ENCODE measurements at regions not wholly inside any gene's neighbourhood (a gene's known extent, or its start where the extent isn't known, plus 50 kb on each side); places are given as distances from the start of the nearest gene placed in this dataset.

- H3K4me3 ChIP-seq (replicated peaks; ENCODE audit: low read depth, low read length) = no peak overlapping the region
- TF ChIP-seq CTCF (IDR thresholded peaks at IDR 0.05; ENCODE audit: insufficient read depth, low read length, poor library complexity, severe bottlenecking) = no peak
- H3K36me3 ChIP-seq (ENCODE audit: control insufficient read depth, insufficient read depth, low read length) = no peaks in the 10 kb centered on the region
- no peaks in the 10 kb centered on the region for H3K27me3 ChIP-seq (replicated peaks; ENCODE audit: control insufficient read depth, insufficient read depth, low read length)
- no peak for DNase-seq (ENCODE audit: extremely low read depth, insufficient read length)
Measured at GRCh38 chr4:144302704-144303536, 162.4 kb upstream of the GYPA start.

- no peak for TF ChIP-seq CTCF (IDR thresholded peaks at IDR 0.05; ENCODE audit: insufficient read depth, low read length, poor library complexity, severe bottlenecking)
- H3K36me3 ChIP-seq (ENCODE audit: control insufficient read depth, insufficient read depth, low read length) = no peaks in the 10 kb centered on the region
- H3K27me3 ChIP-seq (replicated peaks; ENCODE audit: control insufficient read depth, insufficient read depth, low read length) = no peaks in the 10 kb centered on the region
- DNase-seq (ENCODE audit: extremely low read depth, insufficient read length) = no peak
- no peak overlapping the region for H3K4me3 ChIP-seq (replicated peaks; ENCODE audit: low read depth, low read length)
Measured at GRCh38 chr4:144304025-144304424, 163.5 kb upstream of the GYPA start.

DNA sequence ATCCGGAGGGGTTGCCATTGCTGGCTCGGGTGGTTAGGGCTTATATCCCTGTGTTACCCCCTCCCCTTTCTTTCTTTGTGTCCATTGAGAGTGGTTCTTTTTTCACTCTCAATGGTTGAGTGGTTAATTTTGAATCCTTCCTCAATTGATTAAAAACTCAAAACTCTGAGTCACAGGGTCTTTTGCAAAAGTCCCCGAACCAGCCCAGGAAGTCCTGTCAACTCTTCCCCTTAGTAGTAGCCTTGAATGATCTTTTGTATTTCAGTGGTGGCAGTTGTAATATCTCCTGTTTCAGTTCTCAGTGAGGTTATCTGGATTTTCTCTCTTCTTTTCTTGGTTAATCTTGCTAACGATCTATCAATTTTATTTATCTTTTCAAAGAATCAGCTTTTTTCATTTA is 170.0 kb upstream of the GYPA start:
- TF ChIP-seq CTCF (IDR thresholded peaks at IDR 0.05; ENCODE audit: insufficient read depth, low read length, poor library complexity, severe bottlenecking) = no peak
- no peak for DNase-seq (ENCODE audit: extremely low read depth, insufficient read length)
- Histone ChIP-seq H3K36me3 (ENCODE audit: control insufficient read depth, insufficient read depth, low read length) (no peaks in the 10 kb centered on the region), H3K4me3 (replicated peaks; ENCODE audit: low read depth, low read length) (no peak overlapping the region), H3K27me3 (replicated peaks; ENCODE audit: control insufficient read depth, insufficient read depth, low read length) (no peaks in the 10 kb centered on the region)

DNA sequence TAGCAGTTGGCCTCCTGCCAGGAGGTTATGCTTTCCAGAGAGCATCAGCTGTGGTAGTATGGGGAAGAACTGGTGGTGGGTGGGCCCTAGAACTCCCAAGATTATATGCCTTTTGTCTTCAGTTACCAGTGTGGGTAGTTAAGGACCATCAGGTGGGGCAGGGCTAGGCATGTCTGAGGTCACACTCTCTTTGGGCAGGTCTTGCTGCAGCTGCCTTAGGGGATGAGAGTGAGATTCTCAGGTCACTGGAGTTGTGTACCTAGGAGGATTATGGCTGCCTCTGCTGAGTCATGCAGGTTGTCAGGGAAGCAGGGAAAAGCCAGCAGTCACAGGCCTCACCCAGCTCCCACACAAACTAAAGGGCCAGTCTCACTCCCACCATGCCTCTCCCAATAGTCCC is 172.9 kb upstream of the GYPA start:
- no peaks in the 10 kb centered on the region for H3K36me3 ChIP-seq (ENCODE audit: control insufficient read depth, insufficient read depth, low read length)
- TF ChIP-seq CTCF (IDR thresholded peaks at IDR 0.05; ENCODE audit: insufficient read depth, low read length, poor library complexity, severe bottlenecking) = no peak
- no peaks in the 10 kb centered on the region for H3K27me3 ChIP-seq (replicated peaks; ENCODE audit: control insufficient read depth, insufficient read depth, low read length)
- H3K4me3 ChIP-seq (replicated peaks; ENCODE audit: low read depth, low read length) = no peak overlapping the region
- DNase-seq (ENCODE audit: extremely low read depth, insufficient read length) = no peak

DNA sequence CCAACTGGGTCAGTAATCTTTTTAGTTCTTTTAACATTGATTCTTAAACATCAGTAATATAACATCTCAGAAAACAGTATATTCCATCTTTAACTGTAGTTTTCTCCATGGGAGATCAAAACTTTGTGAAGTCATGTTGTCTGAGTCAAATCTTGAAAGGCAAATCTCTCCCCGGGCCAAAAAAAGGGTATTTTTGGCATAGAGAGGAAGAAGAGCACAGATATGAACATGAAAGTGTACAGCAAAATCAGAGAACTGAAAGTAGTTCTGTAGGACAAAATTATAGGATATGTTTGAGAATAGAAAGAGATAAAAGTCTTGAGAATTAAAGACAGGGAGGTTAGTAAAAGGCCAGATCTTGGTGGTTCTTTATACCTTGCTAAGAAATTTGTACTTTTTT is 176.4 kb upstream of the GYPA start:
- DNase-seq (ENCODE audit: extremely low read depth, insufficient read length) = peak; percentile 50
- Histone ChIP-seq H3K27me3 (replicated peaks; ENCODE audit: control insufficient read depth, insufficient read depth, low read length) (no peaks in the 10 kb centered on the region), H3K36me3 (ENCODE audit: control insufficient read depth, insufficient read depth, low read length) (no peaks in the 10 kb centered on the region), H3K4me3 (replicated peaks; ENCODE audit: low read depth, low read length) (no peak overlapping the region)
- TF ChIP-seq CTCF (IDR thresholded peaks at IDR 0.05; ENCODE audit: insufficient read depth, low read length, poor library complexity, severe bottlenecking) = no peak

Measured in GM06990 (cell line).